ENCODE measurements at regions not wholly inside any gene's neighbourhood (a gene's known extent, or its start where the extent isn't known, plus 50 kb on each side); places are given as distances from the start of the nearest gene placed in this dataset.

DNA sequence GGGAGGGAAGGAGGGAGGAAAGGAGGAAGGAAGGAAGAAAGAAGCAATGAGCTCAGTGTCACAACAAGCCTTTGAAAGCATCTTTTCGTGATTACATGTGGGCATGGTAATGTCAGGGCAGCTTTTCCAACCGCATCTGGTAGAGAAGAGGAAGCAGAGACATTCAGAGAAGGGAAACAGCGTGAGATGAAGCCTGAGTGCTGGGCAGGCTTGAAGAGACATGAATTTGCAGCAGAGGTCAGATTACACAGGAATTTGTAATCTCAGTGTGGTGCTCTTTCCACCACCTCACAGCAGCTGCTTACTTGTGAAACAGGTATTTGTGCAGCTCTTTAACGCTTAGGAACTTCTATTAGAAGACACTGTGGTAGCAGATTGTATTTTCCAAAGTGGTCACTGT, 289.5 kb upstream of the C11orf87 start:
- TF ChIP-seq CTCF (conservative IDR thresholded peaks at IDR 0.05; ENCODE audit: low read depth, low read length) (no peak), EZH2 (IDR thresholded peaks at IDR 0.05; ENCODE audit: borderline replicate concordance, low read depth, low read length, poor library complexity, severe bottlenecking) (no peak)

DNA sequence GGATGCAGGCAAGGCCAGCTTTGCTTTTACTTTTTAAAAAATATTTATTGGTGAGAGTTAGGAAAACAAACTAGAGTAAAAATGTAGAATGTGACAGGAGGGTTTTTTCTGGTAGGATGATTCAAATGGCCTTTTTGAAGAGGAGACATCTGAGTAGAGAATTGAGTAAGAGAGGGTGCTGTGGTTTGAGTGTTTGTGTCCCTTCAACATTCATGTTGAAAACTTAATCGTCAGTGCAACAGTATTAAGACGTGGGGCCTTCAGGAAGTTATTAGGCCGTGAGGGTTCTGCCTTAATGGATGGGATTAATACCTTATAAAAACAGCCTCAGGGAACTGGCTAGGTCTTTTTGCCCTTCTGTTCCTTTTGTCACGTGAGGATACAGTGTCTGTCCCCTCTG, 288.8 kb upstream of the C11orf87 start:
- Histone ChIP-seq H3K4me1 (ENCODE audit: insufficient read depth, low read length, poor library complexity, severe bottlenecking) (no peaks in the 10 kb centered on the region), H3K27ac (ENCODE audit: low read depth, low read length, poor library complexity, severe bottlenecking) (no peak overlapping the region), H3K9me3 (ENCODE audit: low read depth, low read length, poor library complexity, severe bottlenecking) (no peaks in the 10 kb centered on the region), H3K4me3 (ENCODE audit: low read depth, low read length, poor library complexity, severe bottlenecking) (no peak overlapping the region), H3K27me3 (replicated peaks; ENCODE audit: insufficient read depth, low read depth, low read length, poor library complexity) (no peaks in the 10 kb centered on the region), H3K36me3 (ENCODE audit: insufficient read depth, low read length, poor library complexity, severe bottlenecking) (no peaks in the 10 kb centered on the region)
- intact Hi-C loops (cut with micrococcal nuclease; ENCODE audit: unreplicated experiment): no loop called here
- CTCF ChIA-PET: no interaction called here
- POLR2A ChIA-PET (ENCODE audit: low non-redundant PET): no interaction called here
- no TSS peak for BruUV-seq (replicated peaks)
- DNase-seq (ENCODE audit: low spot score): no peak
- TF ChIP-seq CTCF (conservative IDR thresholded peaks at IDR 0.05; ENCODE audit: low read depth, low read length): no peak
- no peak for TF ChIP-seq EZH2 (IDR thresholded peaks at IDR 0.05; ENCODE audit: borderline replicate concordance, low read depth, low read length, poor library complexity, severe bottlenecking)

More for the DNA sequence above, 289.5 kb upstream of the C11orf87 start:
- Histone ChIP-seq H3K4me1 (ENCODE audit: insufficient read depth, low read length, poor library complexity, severe bottlenecking) (no peaks in the 10 kb centered on the region), H3K36me3 (ENCODE audit: insufficient read depth, low read length, poor library complexity, severe bottlenecking) (no peaks in the 10 kb centered on the region), H3K27ac (ENCODE audit: low read depth, low read length, poor library complexity, severe bottlenecking) (no peak overlapping the region), H3K27me3 (replicated peaks; ENCODE audit: insufficient read depth, low read depth, low read length, poor library complexity) (no peaks in the 10 kb centered on the region), H3K9me3 (ENCODE audit: low read depth, low read length, poor library complexity, severe bottlenecking) (no peaks in the 10 kb centered on the region), H3K4me3 (ENCODE audit: low read depth, low read length, poor library complexity, severe bottlenecking) (no peak overlapping the region)
- CTCF ChIA-PET: no interaction called here
- DNase-seq (ENCODE audit: low spot score): no peak
- POLR2A ChIA-PET (ENCODE audit: low non-redundant PET): no interaction called here
- BruUV-seq (replicated peaks): no TSS peak
- intact Hi-C loops (cut with micrococcal nuclease; ENCODE audit: unreplicated experiment): no loop called here

DNA sequence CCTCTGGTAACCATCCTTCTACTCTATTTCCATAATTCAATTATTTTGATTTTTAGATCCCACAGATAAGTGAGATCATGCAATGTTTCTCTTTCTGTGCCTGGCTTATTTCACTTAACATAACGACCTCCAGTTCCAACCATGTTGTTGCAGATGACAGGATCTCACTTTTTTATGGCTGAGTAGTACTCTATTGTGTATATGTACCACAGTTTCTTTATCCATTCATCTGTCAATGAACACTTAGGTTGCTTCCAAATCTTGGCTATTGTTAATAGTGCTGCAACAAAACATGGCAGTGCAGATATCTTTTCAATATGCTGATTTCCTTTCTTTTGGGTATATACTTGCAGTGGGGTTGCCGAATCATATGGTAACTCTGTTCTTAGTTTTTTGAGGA, 286.4 kb upstream of the C11orf87 start:
- DNase-seq (ENCODE audit: low spot score): no peak
- H3K27me3 ChIP-seq (replicated peaks; ENCODE audit: insufficient read depth, low read depth, low read length, poor library complexity): no peaks in the 10 kb centered on the region
- H3K9me3 ChIP-seq (ENCODE audit: low read depth, low read length, poor library complexity, severe bottlenecking): no peaks in the 10 kb centered on the region
- H3K4me1 ChIP-seq (ENCODE audit: insufficient read depth, low read length, poor library complexity, severe bottlenecking): no peaks in the 10 kb centered on the region
- ChIA-PET POLR2A (ENCODE audit: low non-redundant PET) (no interaction called here), CTCF (no interaction called here)
- TF ChIP-seq CTCF (conservative IDR thresholded peaks at IDR 0.05; ENCODE audit: low read depth, low read length) (no peak), EZH2 (IDR thresholded peaks at IDR 0.05; ENCODE audit: borderline replicate concordance, low read depth, low read length, poor library complexity, severe bottlenecking) (no peak)
- no TSS peak for BruUV-seq (replicated peaks)
- intact Hi-C loops (cut with micrococcal nuclease; ENCODE audit: unreplicated experiment): no loop called here
- no peak overlapping the region for H3K27ac ChIP-seq (ENCODE audit: low read depth, low read length, poor library complexity, severe bottlenecking)
- no peaks in the 10 kb centered on the region for H3K36me3 ChIP-seq (ENCODE audit: insufficient read depth, low read length, poor library complexity, severe bottlenecking)
- no peak overlapping the region for H3K4me3 ChIP-seq (ENCODE audit: low read depth, low read length, poor library complexity, severe bottlenecking)

Data from A673 (cell line).